ENCODE measurements at regions not wholly inside any gene's neighbourhood (a gene's known extent, or its start where the extent isn't known, plus 50 kb on each side); places are given as distances from the start of the nearest gene placed in this dataset.
"Not testable (repeated sequence)": the region's sequence is repeated elsewhere in the genome, so short reads cannot be mapped to it uniquely, and the experiment has no call there.

- Mint-ChIP-seq H3K27me3 (ENCODE audit: low read depth) (no peaks in the 10 kb centered on the region), H3K27ac (no peak overlapping the region), H3K9me3 (no peaks in the 10 kb centered on the region), H3K4me1 (ENCODE audit: low read depth) (no peaks in the 10 kb centered on the region), H3K4me3 (ENCODE audit: low read depth) (no peak overlapping the region), H3K36me3 (ENCODE audit: low read depth) (no peaks in the 10 kb centered on the region)
- intact Hi-C loops (cut with micrococcal nuclease) = no loop called here
- DNase-seq (ENCODE audit: low spot score) = no peak
Measured at GRCh38 chr4:111126340-111126739, 503.5 kb upstream of the PITX2 start.

DNA sequence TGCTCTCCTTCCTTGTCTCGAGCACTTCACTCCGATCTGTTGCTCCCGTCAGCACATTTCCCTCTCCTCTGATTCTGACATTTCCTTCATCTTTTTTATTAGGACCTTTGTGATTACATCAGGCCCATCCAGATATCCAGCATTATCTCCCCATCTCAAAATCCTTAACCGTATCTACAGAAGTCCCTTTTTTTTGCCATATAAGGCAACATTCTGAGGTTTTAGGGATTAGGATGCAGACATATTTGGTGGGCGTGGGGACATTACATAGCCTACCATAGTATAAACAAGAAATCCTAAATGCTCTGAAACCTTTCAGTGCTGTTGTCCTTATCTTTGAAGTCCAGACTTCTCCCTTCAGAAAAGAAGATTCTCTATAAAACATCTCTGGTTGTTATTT lies 505.0 kb upstream of the PITX2 start:
- Mint-ChIP-seq H3K27ac (no peak overlapping the region), H3K27me3 (ENCODE audit: low read depth) (no peaks in the 10 kb centered on the region), H3K4me1 (ENCODE audit: low read depth) (no peaks in the 10 kb centered on the region), H3K9me3 (no peaks in the 10 kb centered on the region), H3K4me3 (ENCODE audit: low read depth) (no peak overlapping the region), H3K36me3 (ENCODE audit: low read depth) (no peaks in the 10 kb centered on the region)
- DNase-seq (ENCODE audit: low spot score) = no peak
- intact Hi-C loops (cut with micrococcal nuclease) = no loop called here

DNA sequence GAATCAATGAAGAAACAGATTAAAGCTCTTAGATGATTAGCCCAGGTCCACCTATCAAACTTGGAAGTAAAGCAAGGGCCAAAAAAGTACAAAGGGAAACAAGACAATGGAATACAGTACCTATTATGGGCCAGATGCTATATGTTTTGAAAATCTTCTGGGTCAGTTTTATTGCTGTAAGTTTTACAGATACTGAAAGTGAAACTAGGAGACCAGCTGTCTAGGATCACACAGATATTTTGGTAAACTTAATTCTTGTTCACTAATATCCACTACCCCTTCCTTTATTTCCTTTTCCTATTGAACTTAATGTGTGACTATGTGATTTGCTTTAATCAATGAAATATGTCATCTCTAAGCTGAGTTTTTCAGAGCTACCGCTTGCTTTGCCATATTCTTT lies 505.4 kb upstream of the PITX2 start:
- Mint-ChIP-seq H3K36me3 (ENCODE audit: low read depth) (no peaks in the 10 kb centered on the region), H3K9me3 (no peaks in the 10 kb centered on the region), H3K4me1 (ENCODE audit: low read depth) (no peaks in the 10 kb centered on the region), H3K27ac (no peak overlapping the region), H3K27me3 (ENCODE audit: low read depth) (no peaks in the 10 kb centered on the region), H3K4me3 (ENCODE audit: low read depth) (no peak overlapping the region)
- intact Hi-C loops (cut with micrococcal nuclease) = no loop called here
- no peak for DNase-seq (ENCODE audit: low spot score)

- Mint-ChIP-seq H3K27ac (no peak overlapping the region), H3K4me1 (ENCODE audit: low read depth) (no peaks in the 10 kb centered on the region), H3K36me3 (ENCODE audit: low read depth) (no peaks in the 10 kb centered on the region), H3K9me3 (peaks cover 4% of the 10 kb centered on the region), H3K27me3 (ENCODE audit: low read depth) (no peaks in the 10 kb centered on the region), H3K4me3 (ENCODE audit: low read depth) (no peak overlapping the region)
- intact Hi-C loops (cut with micrococcal nuclease) = no loop called here
- no peak for DNase-seq (ENCODE audit: low spot score)
Measured at GRCh38 chr4:111136438-111136837, 513.6 kb upstream of the PITX2 start.

DNA sequence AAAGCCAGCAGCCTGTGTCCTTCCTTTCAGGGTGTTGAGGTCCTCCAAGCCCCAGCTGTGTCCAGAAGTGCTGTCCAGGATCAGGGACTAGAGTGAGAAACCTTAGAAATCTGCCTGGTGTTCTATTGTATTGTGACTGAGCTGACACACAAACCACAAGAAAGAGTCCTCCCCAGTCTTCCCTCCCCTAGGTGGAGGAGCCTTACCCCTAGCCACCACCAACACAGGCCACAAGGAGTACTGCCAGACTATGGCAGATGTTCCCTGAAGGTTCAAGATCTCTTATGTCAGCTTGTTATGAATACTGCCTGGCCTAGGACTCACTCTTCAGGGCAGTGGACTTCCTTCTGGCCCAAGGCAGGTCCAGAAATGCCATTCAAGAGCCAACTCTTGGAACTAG lies 514.1 kb upstream of the PITX2 start:
- Mint-ChIP-seq H3K36me3 (ENCODE audit: low read depth) (no peaks in the 10 kb centered on the region), H3K4me1 (ENCODE audit: low read depth) (no peaks in the 10 kb centered on the region), H3K9me3 (peaks cover 4% of the 10 kb centered on the region), H3K27ac (no peak overlapping the region), H3K27me3 (ENCODE audit: low read depth) (no peaks in the 10 kb centered on the region), H3K4me3 (ENCODE audit: low read depth) (no peak overlapping the region)
- no peak for DNase-seq (ENCODE audit: low spot score)
- intact Hi-C loops (cut with micrococcal nuclease) = no loop called here

- H3K4me1 Mint-ChIP-seq (ENCODE audit: low read depth) = no peaks in the 10 kb centered on the region
- peaks cover 3% of the 10 kb centered on the region for H3K9me3 Mint-ChIP-seq
- no peak for DNase-seq (ENCODE audit: low spot score)
- H3K27me3 Mint-ChIP-seq (ENCODE audit: low read depth) = no peaks in the 10 kb centered on the region
- no peak overlapping the region for H3K27ac Mint-ChIP-seq
- intact Hi-C loops (cut with micrococcal nuclease) = no loop called here
- no peaks in the 10 kb centered on the region for H3K36me3 Mint-ChIP-seq (ENCODE audit: low read depth)
- H3K4me3 Mint-ChIP-seq (ENCODE audit: low read depth) = no peak overlapping the region
Measured at GRCh38 chr4:111143510-111143909, 520.6 kb upstream of the PITX2 start.

GRCh38 chr4:111154934-111155333 lies 532.1 kb upstream of the PITX2 start:
- intact Hi-C loops (cut with micrococcal nuclease) = no loop called here
- H3K27ac Mint-ChIP-seq = no peak overlapping the region
- no peaks in the 10 kb centered on the region for H3K4me1 Mint-ChIP-seq (ENCODE audit: low read depth)
- DNase-seq (ENCODE audit: low spot score) = no peak
- no peak overlapping the region for H3K4me3 Mint-ChIP-seq (ENCODE audit: low read depth)
- H3K27me3 Mint-ChIP-seq (ENCODE audit: low read depth) = no peaks in the 10 kb centered on the region
- H3K9me3 Mint-ChIP-seq = peaks cover 11% of the 10 kb centered on the region
- no peaks in the 10 kb centered on the region for H3K36me3 Mint-ChIP-seq (ENCODE audit: low read depth)

DNA sequence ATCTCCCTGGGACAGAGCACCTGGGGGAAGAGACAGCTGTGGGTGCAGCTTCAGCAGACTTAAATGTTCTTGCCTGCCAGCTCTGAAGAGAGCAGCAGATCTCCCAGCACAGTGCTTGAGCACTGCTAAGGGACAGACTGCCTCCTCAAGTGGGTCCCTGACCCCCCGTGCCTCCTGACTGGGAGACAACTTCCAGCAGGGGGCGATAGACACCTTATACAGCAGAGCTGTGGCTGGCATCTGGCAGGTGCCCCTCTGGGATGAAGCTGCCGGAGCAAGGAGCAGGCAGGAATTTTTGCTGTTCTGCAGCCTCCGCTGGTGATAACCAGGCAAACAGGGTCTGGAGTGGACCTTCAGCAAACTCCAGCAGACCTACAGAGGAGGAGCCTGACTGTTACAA lies 541.7 kb upstream of the PITX2 start:
- H3K4me3 Mint-ChIP-seq (ENCODE audit: low read depth); intact Hi-C loops (cut with micrococcal nuclease); H3K27ac Mint-ChIP-seq; DNase-seq (ENCODE audit: low spot score); H3K36me3 Mint-ChIP-seq (ENCODE audit: low read depth); H3K4me1 Mint-ChIP-seq (ENCODE audit: low read depth); H3K27me3 Mint-ChIP-seq (ENCODE audit: low read depth): not testable (repeated sequence)
- H3K9me3 Mint-ChIP-seq = peaks cover 16% of the 10 kb centered on the region

DNA sequence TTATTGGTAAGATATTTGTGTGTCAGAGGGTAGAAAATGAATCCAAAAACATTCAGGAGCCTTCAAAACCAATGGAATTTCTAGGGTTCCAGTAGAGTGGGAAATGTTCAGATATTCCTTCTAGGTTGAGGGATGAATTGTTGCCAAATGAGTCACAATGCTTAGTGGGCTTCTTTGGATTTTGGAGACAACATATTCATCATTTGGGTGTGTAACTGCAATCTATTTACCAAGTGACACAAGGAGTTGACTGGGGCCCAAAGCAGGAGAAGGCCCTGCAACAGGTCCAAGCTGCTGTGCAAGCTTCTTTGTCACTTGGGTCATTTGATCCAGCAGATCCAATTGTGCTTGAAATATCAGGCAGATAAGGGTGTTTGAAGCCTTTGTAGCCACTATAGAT lies 551.5 kb upstream of the PITX2 start:
- no peak for DNase-seq (ENCODE audit: low spot score)
- Mint-ChIP-seq H3K27me3 (ENCODE audit: low read depth) (no peaks in the 10 kb centered on the region), H3K4me1 (ENCODE audit: low read depth) (no peaks in the 10 kb centered on the region), H3K4me3 (ENCODE audit: low read depth) (no peak overlapping the region), H3K27ac (no peak overlapping the region), H3K9me3 (peaks cover 13% of the 10 kb centered on the region), H3K36me3 (ENCODE audit: low read depth) (no peaks in the 10 kb centered on the region)
- intact Hi-C loops (cut with micrococcal nuclease) = no loop called here

DNA sequence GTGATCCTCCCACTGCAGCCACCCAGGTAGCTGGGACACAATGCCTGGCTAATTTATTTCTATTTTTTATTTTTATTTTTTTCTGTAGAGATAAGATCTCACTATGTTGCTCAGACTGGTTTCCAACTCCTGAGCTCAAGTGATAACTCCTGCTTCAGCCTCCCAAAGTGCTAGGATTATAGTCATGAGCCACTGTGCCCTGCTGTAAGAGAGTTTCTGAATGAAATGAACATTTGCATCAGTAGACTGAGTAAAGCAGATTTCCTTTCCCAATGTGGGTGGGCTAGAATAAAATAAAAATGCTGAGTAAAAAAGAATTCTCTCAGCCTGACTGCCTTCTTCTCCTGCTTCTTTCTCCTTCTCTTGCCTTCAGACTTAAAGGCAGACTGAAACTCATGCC lies 555.4 kb upstream of the PITX2 start:
- no peaks in the 10 kb centered on the region for H3K36me3 Mint-ChIP-seq (ENCODE audit: low read depth)
- H3K4me3 Mint-ChIP-seq (ENCODE audit: low read depth) = no peak overlapping the region
- DNase-seq (ENCODE audit: low spot score) = no peak
- no peaks in the 10 kb centered on the region for H3K9me3 Mint-ChIP-seq
- H3K27ac Mint-ChIP-seq = no peak overlapping the region
- intact Hi-C loops (cut with micrococcal nuclease) = no loop called here
- no peaks in the 10 kb centered on the region for H3K27me3 Mint-ChIP-seq (ENCODE audit: low read depth)
- H3K4me1 Mint-ChIP-seq (ENCODE audit: low read depth) = no peaks in the 10 kb centered on the region

- Mint-ChIP-seq H3K27ac (no peak overlapping the region), H3K36me3 (ENCODE audit: low read depth) (no peaks in the 10 kb centered on the region), H3K4me3 (ENCODE audit: low read depth) (no peak overlapping the region), H3K9me3 (peaks cover 4% of the 10 kb centered on the region), H3K27me3 (ENCODE audit: low read depth) (no peaks in the 10 kb centered on the region), H3K4me1 (ENCODE audit: low read depth) (no peaks in the 10 kb centered on the region)
- no peak for DNase-seq (ENCODE audit: low spot score)
- intact Hi-C loops (cut with micrococcal nuclease) = no loop called here
Measured at GRCh38 chr4:111187108-111187507, 564.2 kb upstream of the PITX2 start.

GRCh38 chr4:111198446-111198845 lies 575.6 kb upstream of the PITX2 start:
- intact Hi-C loops (cut with micrococcal nuclease) = no loop called here
- no peak for DNase-seq (ENCODE audit: low spot score)
- H3K27ac Mint-ChIP-seq = no peak overlapping the region
- H3K4me3 Mint-ChIP-seq (ENCODE audit: low read depth) = no peak overlapping the region
- no peaks in the 10 kb centered on the region for H3K36me3 Mint-ChIP-seq (ENCODE audit: low read depth)
- peaks cover 9% of the 10 kb centered on the region for H3K9me3 Mint-ChIP-seq
- H3K4me1 Mint-ChIP-seq (ENCODE audit: low read depth) = no peaks in the 10 kb centered on the region
- H3K27me3 Mint-ChIP-seq (ENCODE audit: low read depth) = no peaks in the 10 kb centered on the region

GRCh38 chr4:111204797-111205196 lies 581.9 kb upstream of the PITX2 start:
- Mint-ChIP-seq H3K4me1 (ENCODE audit: low read depth) (no peaks in the 10 kb centered on the region), H3K36me3 (ENCODE audit: low read depth) (no peaks in the 10 kb centered on the region), H3K27me3 (ENCODE audit: low read depth) (no peaks in the 10 kb centered on the region), H3K4me3 (ENCODE audit: low read depth) (no peak overlapping the region), H3K27ac (no peak overlapping the region), H3K9me3 (no peaks in the 10 kb centered on the region)
- intact Hi-C loops (cut with micrococcal nuclease) = no loop called here
- DNase-seq (ENCODE audit: low spot score) = no peak

DNA sequence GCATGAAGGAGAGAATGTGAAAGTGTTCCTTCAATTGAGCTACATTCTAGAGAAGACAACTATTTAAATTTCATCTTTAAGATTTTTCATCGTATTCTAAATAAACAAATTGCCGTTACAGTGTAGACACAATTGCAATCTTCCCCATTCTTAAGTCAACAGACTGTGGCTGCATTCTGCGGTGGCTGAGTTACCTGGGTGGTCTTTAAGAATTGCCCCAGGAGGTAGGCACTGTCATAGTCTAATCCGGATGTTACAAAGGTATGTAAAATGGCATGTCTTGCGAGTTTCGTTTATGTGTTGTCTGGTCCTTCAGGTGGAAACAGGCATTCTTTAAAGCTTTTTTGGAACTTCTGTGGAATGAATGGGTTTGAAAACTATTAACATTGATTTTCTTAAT lies 586.1 kb upstream of the PITX2 start:
- H3K36me3 Mint-ChIP-seq (ENCODE audit: low read depth) = no peaks in the 10 kb centered on the region

More for the DNA sequence above, 586.1 kb upstream of the PITX2 start:
- Mint-ChIP-seq H3K4me1 (ENCODE audit: low read depth) (no peaks in the 10 kb centered on the region), H3K27me3 (ENCODE audit: low read depth) (no peaks in the 10 kb centered on the region), H3K27ac (no peak overlapping the region), H3K9me3 (no peaks in the 10 kb centered on the region), H3K4me3 (ENCODE audit: low read depth) (no peak overlapping the region)
- intact Hi-C loops (cut with micrococcal nuclease) = no loop called here
- no peak for DNase-seq (ENCODE audit: low spot score)

Data from activated T-helper 2 cell treated with anti-CD3 and anti-CD28 coated beads, Interferon-gamma antibody, Interleukin-2, Interleukin-4, amounts not matched to agents 10 μg/mL and 5 μg/mL and 100 μg/mL, durations not matched to agents 14 hours and 24 hours and 36 hours (primary cell).